MM.1S (cell line): ENCODE measurements at regions not wholly inside any gene's neighbourhood (a gene's known extent, or its start where the extent isn't known, plus 50 kb on each side); places are given as distances from the start of the nearest gene placed in this dataset.

Experiments
- CTCF ChIP-seq: fragments of 300-600 bp; sonication (generic); IDR thresholded peaks from 2 replicates; pipeline ENCODE4 v1.5.1; 2016; ENCODE audit warnings: antibody characterized with exemption, low read length, mixed read lengths
- EZH2phosphoT487 ChIP-seq: fragments of 300-600 bp; sonication (generic); IDR thresholded peaks from 2 replicates; pipeline ENCODE4 v1.6.1; 2018; ENCODE audit warnings: antibody characterized with exemption, low read length

- TF ChIP-seq CTCF, result no peak
- no peak for TF ChIP-seq EZH2phosphoT487
Observed at GRCh38 chr12:32025906-32026305, 66.7 kb downstream of the RESF1 start.
